Ishikawa (cell line): ENCODE measurements at regions not wholly inside any gene's neighbourhood (a gene's known extent, or its start where the extent isn't known, plus 50 kb on each side); places are given as distances from the start of the nearest gene placed in this dataset.
A peak's percentile ranks its signal among the peaks of the same experiment; 100 is the strongest.

Experiments
- CEBPB ChIP-seq: IDR thresholded peaks from 2 replicates; pipeline ENCODE4 v1.6.1; 2012
- CREB1 ChIP-seq: IDR thresholded peaks from 2 replicates; pipeline ENCODE4 v1.6.1; 2012; ENCODE audit warnings: low read depth
- EGR1 ChIP-seq: IDR thresholded peaks from 2 replicates; pipeline ENCODE4 v1.6.1; 2012
- EP300 ChIP-seq: IDR thresholded peaks from 2 replicates; pipeline ENCODE4 v1.6.1; 2012; ENCODE audit warnings: borderline replicate concordance
- RAD21 ChIP-seq: IDR thresholded peaks from 2 replicates; pipeline ENCODE4 v1.6.1; 2012; ENCODE audit warnings: low read depth
- TF ChIP-seq, protein P1 (sequence below): IDR thresholded peaks from 2 replicates; pipeline ENCODE4 v1.6.1; 2012; ENCODE audit warnings: low read depth, mild to moderate bottlenecking

DNA sequence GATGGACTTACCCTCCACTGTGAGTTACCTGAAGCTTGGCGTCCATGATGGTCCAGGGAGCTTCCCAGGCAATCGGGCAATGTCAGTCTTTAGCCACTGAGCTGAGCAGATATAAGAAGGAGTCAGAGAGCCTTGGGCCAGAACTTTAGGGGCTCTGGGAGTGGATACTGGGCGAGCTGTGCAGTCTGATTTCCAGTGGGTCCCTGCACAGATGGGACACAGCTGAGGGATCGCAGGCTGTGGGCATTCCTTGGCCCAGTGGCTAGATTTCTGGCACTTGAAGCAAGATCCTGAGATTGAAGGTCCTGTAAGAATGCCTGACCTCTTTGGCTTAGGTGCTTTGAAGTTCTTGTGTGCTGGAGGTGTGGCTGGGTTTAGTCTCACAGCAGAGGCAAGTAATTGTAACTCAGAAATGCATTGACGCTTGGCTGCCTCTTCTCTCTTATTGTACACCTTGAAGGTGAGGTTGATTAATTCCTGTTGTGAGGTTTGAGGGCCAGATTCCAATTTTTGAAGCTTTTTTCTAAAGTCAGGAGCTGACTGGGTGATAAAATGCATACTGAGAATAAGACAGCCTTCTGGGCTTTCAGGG is 2283.8 kb downstream of the TP53TG3F start:
- TF ChIP-seq CREB1 (no peak), RAD21 (no peak), EP300 (peak; percentile 82), CEBPB (no peak), EGR1 (no peak)
- TF ChIP-seq, protein P1, sequence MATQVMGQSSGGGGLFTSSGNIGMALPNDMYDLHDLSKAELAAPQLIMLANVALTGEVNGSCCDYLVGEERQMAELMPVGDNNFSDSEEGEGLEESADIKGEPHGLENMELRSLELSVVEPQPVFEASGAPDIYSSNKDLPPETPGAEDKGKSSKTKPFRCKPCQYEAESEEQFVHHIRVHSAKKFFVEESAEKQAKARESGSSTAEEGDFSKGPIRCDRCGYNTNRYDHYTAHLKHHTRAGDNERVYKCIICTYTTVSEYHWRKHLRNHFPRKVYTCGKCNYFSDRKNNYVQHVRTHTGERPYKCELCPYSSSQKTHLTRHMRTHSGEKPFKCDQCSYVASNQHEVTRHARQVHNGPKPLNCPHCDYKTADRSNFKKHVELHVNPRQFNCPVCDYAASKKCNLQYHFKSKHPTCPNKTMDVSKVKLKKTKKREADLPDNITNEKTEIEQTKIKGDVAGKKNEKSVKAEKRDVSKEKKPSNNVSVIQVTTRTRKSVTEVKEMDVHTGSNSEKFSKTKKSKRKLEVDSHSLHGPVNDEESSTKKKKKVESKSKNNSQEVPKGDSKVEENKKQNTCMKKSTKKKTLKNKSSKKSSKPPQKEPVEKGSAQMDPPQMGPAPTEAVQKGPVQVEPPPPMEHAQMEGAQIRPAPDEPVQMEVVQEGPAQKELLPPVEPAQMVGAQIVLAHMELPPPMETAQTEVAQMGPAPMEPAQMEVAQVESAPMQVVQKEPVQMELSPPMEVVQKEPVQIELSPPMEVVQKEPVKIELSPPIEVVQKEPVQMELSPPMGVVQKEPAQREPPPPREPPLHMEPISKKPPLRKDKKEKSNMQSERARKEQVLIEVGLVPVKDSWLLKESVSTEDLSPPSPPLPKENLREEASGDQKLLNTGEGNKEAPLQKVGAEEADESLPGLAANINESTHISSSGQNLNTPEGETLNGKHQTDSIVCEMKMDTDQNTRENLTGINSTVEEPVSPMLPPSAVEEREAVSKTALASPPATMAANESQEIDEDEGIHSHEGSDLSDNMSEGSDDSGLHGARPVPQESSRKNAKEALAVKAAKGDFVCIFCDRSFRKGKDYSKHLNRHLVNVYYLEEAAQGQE, result no peak
